ENCODE measurements at regions not wholly inside any gene's neighbourhood (a gene's known extent, or its start where the extent isn't known, plus 50 kb on each side); places are given as distances from the start of the nearest gene placed in this dataset.

DNA sequence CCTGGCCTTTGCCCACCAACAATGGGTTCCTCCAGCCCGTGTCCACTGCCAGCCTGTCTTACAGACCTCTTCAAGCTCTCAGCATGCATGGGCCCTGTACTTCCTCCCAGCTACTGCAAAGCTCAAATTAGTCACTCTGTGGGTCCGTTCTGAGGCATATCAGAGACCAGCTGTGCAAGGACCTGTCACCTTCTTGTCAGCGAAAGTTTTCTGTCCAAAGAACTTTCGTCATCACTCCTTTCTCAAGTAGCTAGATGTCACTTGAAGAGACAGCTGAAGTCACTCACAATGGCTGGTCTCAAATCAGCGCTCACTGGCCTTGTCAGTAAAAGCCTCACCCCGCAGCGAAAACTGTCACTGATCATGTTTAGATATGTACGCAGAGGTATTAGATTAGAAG, 91.4 kb upstream of the DYNLRB2 start:
- H3K4me1 ChIP-seq (ENCODE audit: insufficient read depth) = no peaks in the 10 kb centered on the region
- DNase-seq (ENCODE audit: extremely low spot score) = no peak
- H3K36me3 ChIP-seq (ENCODE audit: insufficient read depth) = no peaks in the 10 kb centered on the region
- no peak overlapping the region for H3K4me3 ChIP-seq (ENCODE audit: low read depth, low read length)
- WGBS = 74% methylated on average over 8 of the region's 8 CpGs
- H3K27ac ChIP-seq (ENCODE audit: low read depth) = no peak overlapping the region

DNA sequence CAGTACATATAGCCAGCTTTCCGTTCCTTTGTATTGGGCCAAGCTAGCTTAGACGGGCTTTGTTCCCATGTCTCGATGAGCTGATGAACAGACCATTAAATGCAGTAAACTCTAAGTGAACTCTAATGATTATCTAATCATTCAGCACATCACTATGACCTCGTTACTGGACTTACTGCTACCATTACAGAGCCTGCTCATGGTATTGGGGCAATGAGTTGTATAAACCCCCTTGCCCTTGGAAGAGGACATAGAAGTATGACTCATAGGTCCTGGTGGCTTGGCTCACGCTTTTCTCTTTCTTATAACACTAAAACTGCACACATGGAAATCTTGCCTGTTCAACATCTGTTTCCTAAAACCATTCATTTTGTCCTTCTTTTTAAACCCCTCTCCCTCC, 93.6 kb upstream of the DYNLRB2 start:
- DNase-seq (ENCODE audit: extremely low spot score) = no peak
- Histone ChIP-seq H3K4me1 (ENCODE audit: insufficient read depth) (no peaks in the 10 kb centered on the region), H3K27ac (ENCODE audit: low read depth) (no peak overlapping the region), H3K4me3 (ENCODE audit: low read depth, low read length) (no peak overlapping the region), H3K36me3 (ENCODE audit: insufficient read depth) (no peaks in the 10 kb centered on the region)
- WGBS = 77% methylated on average over 5 of the region's 5 CpGs

DNA sequence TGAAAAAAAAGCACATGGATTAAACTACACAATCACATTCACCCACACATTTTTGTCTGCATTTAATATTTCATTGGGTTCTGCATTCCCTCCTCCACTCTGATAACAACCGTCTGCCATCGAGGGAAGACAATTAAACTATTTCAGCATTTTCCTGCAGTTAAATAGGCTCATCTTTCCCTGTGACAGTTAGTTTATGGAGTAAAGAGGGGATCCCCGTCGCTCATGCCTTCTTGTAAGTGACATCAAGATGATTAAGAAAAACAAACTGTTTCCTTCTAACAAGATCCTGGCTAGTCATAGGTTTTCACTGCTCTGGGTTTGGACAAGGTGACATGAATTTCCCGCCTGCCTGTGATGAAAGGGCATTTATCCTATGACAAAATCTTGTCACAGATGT, 98.0 kb upstream of the DYNLRB2 start:
- WGBS = 54% methylated on average over 5 of the region's 5 CpGs

DNA sequence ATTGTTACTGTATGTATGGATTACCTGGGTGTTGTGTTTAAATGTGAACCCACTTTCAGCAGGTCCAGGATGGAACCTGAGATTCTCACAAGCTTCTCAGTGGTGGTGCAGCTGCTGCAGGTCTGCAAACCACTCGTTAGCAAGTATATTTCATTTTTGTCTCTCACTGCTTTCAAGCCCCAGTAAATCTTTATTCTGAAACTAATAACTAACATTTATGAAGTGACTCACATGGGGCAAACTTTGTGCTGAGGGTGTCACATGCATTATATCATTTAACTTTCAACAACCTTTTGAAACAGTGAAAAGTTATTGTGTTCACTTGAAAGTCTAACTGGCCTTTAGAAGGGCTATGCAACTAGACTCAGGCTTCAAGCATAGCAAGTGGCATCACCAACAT, 98.9 kb upstream of the DYNLRB2 start:
- Histone ChIP-seq H3K36me3 (ENCODE audit: insufficient read depth) (no peaks in the 10 kb centered on the region), H3K4me3 (ENCODE audit: low read depth, low read length) (no peak overlapping the region), H3K27ac (ENCODE audit: low read depth) (no peak overlapping the region), H3K4me1 (ENCODE audit: insufficient read depth) (no peaks in the 10 kb centered on the region)
- WGBS = 66% methylated on average over 1 of the region's 1 CpG
- DNase-seq (ENCODE audit: extremely low spot score) = no peak

More for the DNA sequence above, 98.0 kb upstream of the DYNLRB2 start:
- Histone ChIP-seq H3K36me3 (ENCODE audit: insufficient read depth) (no peaks in the 10 kb centered on the region), H3K27ac (ENCODE audit: low read depth) (no peak overlapping the region), H3K4me3 (ENCODE audit: low read depth, low read length) (no peak overlapping the region), H3K4me1 (ENCODE audit: insufficient read depth) (no peaks in the 10 kb centered on the region)
- DNase-seq (ENCODE audit: extremely low spot score) = no peak

DNA sequence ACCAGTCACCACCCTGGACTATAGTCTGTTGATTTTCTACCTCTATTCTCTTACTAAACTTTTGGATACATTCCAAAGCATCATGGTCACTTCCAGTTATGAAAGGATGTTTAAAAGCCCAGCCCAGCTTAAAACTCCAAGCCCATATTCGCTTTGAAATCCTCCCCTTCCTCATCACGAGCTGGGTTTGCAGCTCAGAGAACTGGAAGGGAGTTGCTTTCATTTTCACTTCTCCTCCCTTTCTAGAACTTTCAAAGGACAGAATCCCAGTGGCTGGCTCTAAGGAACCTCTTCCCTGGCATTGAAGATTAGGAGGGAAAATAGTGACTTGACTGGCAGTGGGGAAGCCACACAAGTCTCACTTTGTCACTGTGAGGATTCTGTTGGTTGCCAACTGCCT, 100.1 kb upstream of the DYNLRB2 start:
- H3K4me1 ChIP-seq (ENCODE audit: insufficient read depth) = no peaks in the 10 kb centered on the region

DNA sequence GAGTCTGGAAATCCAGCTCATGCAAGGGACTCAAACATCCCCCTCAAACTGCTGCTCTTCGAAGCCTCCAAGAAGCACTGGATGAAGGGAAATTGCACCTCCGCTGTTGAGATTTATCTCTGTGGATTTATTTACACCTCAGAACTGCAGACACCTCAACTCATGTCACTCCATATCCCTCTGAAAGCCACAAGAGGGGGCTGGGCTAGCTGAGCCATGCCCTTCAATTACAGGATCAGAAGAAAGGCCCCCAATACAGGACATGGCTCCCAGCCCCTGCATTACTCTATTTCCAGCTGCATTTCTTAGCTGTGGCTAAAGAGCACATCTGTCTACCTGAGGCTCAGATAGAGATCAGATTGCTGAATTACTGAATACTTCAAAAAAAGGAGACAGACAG, 103.1 kb upstream of the DYNLRB2 start:
- Histone ChIP-seq H3K4me3 (ENCODE audit: low read depth, low read length) (no peak overlapping the region), H3K4me1 (ENCODE audit: insufficient read depth) (no peaks in the 10 kb centered on the region), H3K27ac (ENCODE audit: low read depth) (no peak overlapping the region), H3K36me3 (ENCODE audit: insufficient read depth) (no peaks in the 10 kb centered on the region)
- WGBS = 91% methylated on average over 2 of the region's 2 CpGs
- no peak for DNase-seq (ENCODE audit: extremely low spot score)

More for the DNA sequence above, 100.1 kb upstream of the DYNLRB2 start:
- DNase-seq (ENCODE audit: extremely low spot score) = no peak
- Histone ChIP-seq H3K4me3 (ENCODE audit: low read depth, low read length) (no peak overlapping the region), H3K27ac (ENCODE audit: low read depth) (no peak overlapping the region), H3K36me3 (ENCODE audit: insufficient read depth) (no peaks in the 10 kb centered on the region)
- WGBS = 26% methylated on average over 2 of the region's 2 CpGs

DNA sequence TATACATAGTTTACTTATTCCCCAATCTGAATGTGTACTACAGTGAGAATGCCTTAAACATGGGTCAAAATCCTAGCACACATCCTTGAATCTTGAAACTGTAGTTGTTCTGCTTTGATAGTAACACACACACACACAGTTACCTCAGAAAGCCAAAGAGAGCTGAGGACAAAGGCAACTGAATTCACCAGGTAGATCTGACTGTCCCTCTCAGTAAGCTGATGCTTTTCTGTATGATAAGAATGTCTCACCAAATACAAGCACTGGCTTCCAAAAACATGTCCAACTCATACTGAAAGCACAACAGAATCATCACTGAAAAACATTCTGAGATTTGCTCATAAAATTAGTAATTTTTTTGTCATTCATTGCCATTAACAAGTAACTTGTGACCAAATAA, 104.3 kb upstream of the DYNLRB2 start:
- H3K27ac ChIP-seq (ENCODE audit: low read depth) = no peak overlapping the region
- no peak overlapping the region for H3K4me3 ChIP-seq (ENCODE audit: low read depth, low read length)
- DNase-seq (ENCODE audit: extremely low spot score) = no peak
- no peaks in the 10 kb centered on the region for H3K36me3 ChIP-seq (ENCODE audit: insufficient read depth)
- no peaks in the 10 kb centered on the region for H3K4me1 ChIP-seq (ENCODE audit: insufficient read depth)

DNA sequence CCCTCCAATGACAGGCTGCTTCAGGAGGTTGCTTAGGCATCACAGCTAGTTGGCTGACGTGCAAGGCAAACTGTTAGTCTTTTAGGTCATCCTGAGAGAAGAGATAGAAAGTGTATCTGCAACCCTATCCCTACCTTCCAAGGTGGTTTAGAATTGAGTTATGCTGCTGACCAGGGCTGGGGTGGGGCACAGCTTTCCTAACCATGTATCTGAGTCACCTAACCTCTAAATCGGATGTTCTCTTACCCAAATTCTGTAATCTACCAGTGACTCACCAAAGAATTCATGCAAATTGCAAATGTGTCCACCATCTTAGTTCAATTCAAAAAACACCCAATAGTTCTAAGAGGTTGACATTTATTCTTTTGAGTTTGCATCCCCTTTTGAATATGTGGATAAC, 107.2 kb upstream of the DYNLRB2 start:
- no peaks in the 10 kb centered on the region for H3K36me3 ChIP-seq (ENCODE audit: insufficient read depth)
- no peak overlapping the region for H3K27ac ChIP-seq (ENCODE audit: low read depth)
- 87% methylated on average over 2 of the region's 2 CpGs for WGBS
- no peak overlapping the region for H3K4me3 ChIP-seq (ENCODE audit: low read depth, low read length)
- DNase-seq (ENCODE audit: extremely low spot score) = no peak
- no peaks in the 10 kb centered on the region for H3K4me1 ChIP-seq (ENCODE audit: insufficient read depth)

DNA sequence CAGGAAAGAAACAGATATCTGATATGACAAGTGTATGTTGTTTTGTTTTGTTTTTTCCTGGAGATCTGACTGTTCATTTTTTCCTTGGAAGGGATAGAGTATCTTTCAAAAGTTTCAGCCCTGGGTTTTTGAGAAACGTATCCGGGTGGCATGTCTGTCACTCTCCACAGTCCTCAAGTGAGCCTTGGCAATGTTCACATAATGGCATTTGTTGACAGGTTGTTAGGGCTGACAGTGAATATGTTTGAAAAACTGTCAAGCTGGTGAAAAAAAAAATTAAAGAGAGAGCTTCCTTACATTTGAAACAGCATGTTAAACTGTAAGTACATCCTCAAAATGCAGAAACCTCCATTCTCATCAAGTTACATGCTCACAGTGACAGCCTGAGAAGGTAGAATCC, 113.0 kb upstream of the DYNLRB2 start:
- H3K4me3 ChIP-seq (ENCODE audit: low read depth, low read length) = no peak overlapping the region
- 88% methylated on average over 2 of the region's 2 CpGs for WGBS
- no peak overlapping the region for H3K27ac ChIP-seq (ENCODE audit: low read depth)
- no peaks in the 10 kb centered on the region for H3K4me1 ChIP-seq (ENCODE audit: insufficient read depth)
- no peaks in the 10 kb centered on the region for H3K36me3 ChIP-seq (ENCODE audit: insufficient read depth)
- no peak for DNase-seq (ENCODE audit: extremely low spot score)

DNA sequence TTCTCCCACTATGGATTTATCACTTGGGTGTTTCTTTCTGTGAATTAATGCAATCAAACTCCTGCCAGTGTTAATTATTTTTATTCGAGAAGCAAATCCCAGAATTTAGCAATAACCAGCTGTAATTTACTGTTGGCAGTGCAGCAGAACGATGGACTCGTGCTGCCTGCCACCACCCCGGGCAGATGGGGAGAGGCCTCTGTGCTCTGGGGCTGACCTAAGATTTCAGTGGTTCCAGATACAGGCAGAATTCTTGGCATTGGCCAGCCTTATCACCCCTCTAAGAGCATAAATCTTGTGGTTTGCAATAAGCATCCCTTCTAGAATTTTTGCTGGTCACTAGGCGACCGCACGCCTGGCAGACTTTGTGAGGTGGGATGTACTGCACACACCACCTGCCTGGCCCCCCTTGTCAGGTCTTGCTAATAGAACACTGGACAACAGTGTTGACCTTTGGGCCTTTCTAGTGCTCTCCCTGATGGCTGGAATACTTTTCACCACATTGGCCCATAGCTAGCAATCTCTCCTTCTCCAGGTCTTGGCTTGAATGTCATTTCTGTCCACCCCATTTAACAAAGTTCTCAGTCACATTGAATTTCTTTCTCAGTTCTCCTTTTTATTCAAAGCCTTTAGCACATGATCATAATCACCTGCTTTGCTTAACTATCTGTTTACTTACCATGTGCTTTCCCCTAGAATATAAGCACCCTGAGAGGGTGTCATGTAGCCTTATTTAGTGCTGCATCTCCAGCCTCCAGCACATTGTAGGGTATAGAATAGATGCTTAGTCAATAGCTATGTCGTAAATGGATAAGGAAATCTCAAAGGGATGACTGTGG, 122.1 kb upstream of the DYNLRB2 start:
- no peak overlapping the region for H3K27ac ChIP-seq (ENCODE audit: low read depth)
- H3K4me1 ChIP-seq (ENCODE audit: insufficient read depth) = no peaks in the 10 kb centered on the region
- no peaks in the 10 kb centered on the region for H3K36me3 ChIP-seq (ENCODE audit: insufficient read depth)
- no peak overlapping the region for H3K4me3 ChIP-seq (ENCODE audit: low read depth, low read length)
- 89% methylated on average over 8 of the region's 8 CpGs for WGBS
- no peak for DNase-seq (ENCODE audit: extremely low spot score)

DNA sequence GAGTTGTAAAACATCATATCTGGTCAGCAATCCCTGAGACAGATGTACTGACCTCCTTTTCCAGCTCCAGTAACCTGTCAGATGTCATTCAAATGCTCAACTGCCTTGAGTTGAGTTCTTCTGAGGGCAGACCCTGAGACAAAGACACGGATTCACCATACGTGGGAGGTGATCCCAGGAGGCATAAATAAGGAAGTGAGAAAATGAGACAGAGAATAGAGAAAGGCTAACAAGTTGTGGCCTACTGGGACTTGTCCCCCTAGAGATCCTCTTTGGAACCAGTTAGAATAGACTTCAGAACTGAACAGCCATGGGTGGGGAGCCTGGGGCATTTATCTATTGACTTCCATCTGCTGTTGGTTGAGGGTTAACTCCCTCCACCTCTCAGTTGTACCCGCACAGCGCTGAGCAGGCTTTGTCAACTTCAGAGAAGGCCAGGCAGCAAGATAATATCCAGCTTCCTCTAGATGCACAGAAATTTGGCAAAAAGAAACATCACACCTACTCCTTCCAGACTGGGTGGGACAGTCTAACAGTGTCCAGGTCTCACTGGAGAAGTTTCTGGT, 123.0 kb upstream of the DYNLRB2 start:
- no peak for DNase-seq (ENCODE audit: extremely low spot score)
- 84% methylated on average over 4 of the region's 4 CpGs for WGBS
- no peaks in the 10 kb centered on the region for H3K4me1 ChIP-seq (ENCODE audit: insufficient read depth)
- no peak overlapping the region for H3K4me3 ChIP-seq (ENCODE audit: low read depth, low read length)
- H3K27ac ChIP-seq (ENCODE audit: low read depth) = no peak overlapping the region
- no peaks in the 10 kb centered on the region for H3K36me3 ChIP-seq (ENCODE audit: insufficient read depth)

DNA sequence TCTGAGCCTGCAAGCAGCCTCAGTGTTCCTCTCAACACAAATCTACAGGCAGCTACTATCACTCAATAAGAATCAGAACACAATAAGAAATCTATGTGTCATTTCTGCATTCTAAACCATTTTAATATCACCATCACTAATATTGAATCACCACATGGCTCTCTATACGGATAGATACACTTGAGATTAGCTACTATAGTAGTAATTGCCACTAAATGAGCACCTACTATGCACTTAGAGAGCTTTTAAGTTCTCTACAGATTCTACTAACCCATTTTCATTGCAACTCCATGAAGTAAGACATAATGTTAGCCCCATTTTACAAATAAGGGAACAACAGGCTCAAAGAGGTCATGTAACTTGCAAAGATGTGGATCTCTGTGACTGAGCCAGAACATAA, 132.8 kb upstream of the DYNLRB2 start:
- no peak for DNase-seq (ENCODE audit: extremely low spot score)
- Histone ChIP-seq H3K27ac (ENCODE audit: low read depth) (no peak overlapping the region), H3K36me3 (ENCODE audit: insufficient read depth) (no peaks in the 10 kb centered on the region), H3K4me3 (ENCODE audit: low read depth, low read length) (no peak overlapping the region), H3K4me1 (ENCODE audit: insufficient read depth) (no peaks in the 10 kb centered on the region)
- WGBS = 91% methylated on average over 1 of the region's 1 CpG

DNA sequence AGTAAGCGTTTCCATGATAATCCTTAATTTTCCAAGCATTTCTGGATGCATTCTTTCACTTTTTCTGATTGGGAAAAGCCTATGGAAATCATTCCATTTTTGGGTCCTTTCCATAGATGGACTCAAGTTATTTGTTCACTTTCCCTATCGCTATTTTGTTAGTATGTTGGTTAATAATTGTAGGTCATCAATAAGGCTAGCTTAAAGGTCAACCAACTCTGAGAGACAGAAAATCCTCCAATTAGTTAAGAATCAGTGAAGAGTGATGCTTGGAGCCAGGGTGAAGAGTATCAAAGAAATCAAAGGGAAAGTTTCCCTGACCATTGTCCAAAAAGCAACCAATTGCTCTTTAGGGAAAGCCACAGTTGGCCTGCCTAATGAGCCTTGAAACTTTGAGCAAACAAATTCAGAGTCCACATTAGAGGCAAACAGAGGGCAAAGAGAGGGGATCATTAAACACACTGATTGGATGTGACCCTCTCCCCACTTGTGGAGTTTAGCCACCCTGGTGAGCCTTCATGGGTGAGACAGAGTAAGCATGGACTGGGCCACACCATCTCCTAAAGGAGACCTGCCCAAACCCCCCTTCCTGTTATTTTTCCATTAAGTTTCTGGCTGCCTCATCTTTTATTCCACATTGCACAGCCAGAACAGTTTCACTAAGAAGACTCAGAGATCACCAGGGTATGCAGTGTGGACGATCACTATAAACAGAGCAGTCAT, 133.4 kb upstream of the DYNLRB2 start:
- WGBS = 81% methylated on average over 3 of the region's 3 CpGs
- no peak for DNase-seq (ENCODE audit: extremely low spot score)
- no peak overlapping the region for H3K4me3 ChIP-seq (ENCODE audit: low read depth, low read length)
- H3K27ac ChIP-seq (ENCODE audit: low read depth) = no peak overlapping the region
- H3K36me3 ChIP-seq (ENCODE audit: insufficient read depth) = no peaks in the 10 kb centered on the region
- no peaks in the 10 kb centered on the region for H3K4me1 ChIP-seq (ENCODE audit: insufficient read depth)

DNA sequence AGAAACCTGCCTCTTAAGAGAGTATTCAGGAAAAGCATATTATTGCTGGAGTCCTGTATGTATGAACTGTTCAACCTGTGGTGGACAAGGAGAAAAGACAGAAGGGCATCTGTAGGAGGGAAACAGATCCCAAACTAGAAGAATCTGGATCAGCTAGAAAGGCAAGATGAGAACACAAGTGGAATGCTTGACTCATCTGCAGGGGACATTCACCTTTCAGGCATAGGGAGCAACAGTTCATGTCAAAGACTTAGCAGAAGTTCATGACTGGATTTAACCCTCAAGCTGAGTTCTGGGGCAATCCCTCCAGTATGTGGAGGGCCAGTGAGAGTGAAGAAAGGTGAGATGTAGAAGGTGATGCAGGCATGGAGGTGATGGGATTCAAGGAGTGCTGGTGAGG, 135.9 kb upstream of the DYNLRB2 start:
- Histone ChIP-seq H3K36me3 (ENCODE audit: insufficient read depth) (no peaks in the 10 kb centered on the region), H3K4me3 (ENCODE audit: low read depth, low read length) (no peak overlapping the region), H3K4me1 (ENCODE audit: insufficient read depth) (no peaks in the 10 kb centered on the region), H3K27ac (ENCODE audit: low read depth) (no peak overlapping the region)
- no peak for DNase-seq (ENCODE audit: extremely low spot score)

All from urinary bladder (tissue), 3 donors.